H9 (cell line): ENCODE measurements at regions not wholly inside any gene's neighbourhood (a gene's known extent, or its start where the extent isn't known, plus 50 kb on each side); places are given as distances from the start of the nearest gene placed in this dataset.
A peak's percentile ranks its signal among the peaks of the same experiment; 100 is the strongest.

ENCODE experiments used
- DNase-seq: peaks from one replicate; pipeline ENCODE4 v3.0.0-alpha.2; 2017
- H2AFZ ChIP-seq: one replicate; pipeline ENCODE4 v1.6.1; 2013; ENCODE audit warnings: mild to moderate bottlenecking, low read length, control low read depth, moderate library complexity
- H2AK5ac ChIP-seq: 2 replicates; pipeline ENCODE4 v1.6.1; 2013; ENCODE audit warnings: low read length, control low read depth, mixed read lengths; ENCODE audit not compliant: insufficient read length
- H2BK120ac ChIP-seq: one replicate; pipeline ENCODE4 v1.6.1; 2013; ENCODE audit warnings: low read depth, mild to moderate bottlenecking, low read length, control low read depth, inconsistent platforms; ENCODE audit not compliant: poor library complexity, severe bottlenecking
- H2BK12ac ChIP-seq: 2 replicates; pipeline ENCODE4 v1.6.1; 2013; ENCODE audit warnings: low read length, control low read depth, mixed read lengths, low read depth; ENCODE audit not compliant: insufficient read length
- H2BK15ac ChIP-seq: 2 replicates; pipeline ENCODE4 v1.6.1; 2013; ENCODE audit warnings: low read depth, low read length, control low read depth
- H2BK20ac ChIP-seq: one replicate; pipeline ENCODE4 v1.6.1; 2013; ENCODE audit warnings: low read depth, mild to moderate bottlenecking, low read length, control low read depth, inconsistent platforms; ENCODE audit not compliant: poor library complexity, severe bottlenecking
- H2BK5ac ChIP-seq: 2 replicates; pipeline ENCODE4 v1.6.1; 2013; ENCODE audit warnings: low read length, control low read depth, mixed read lengths; ENCODE audit not compliant: insufficient read length
- H3K14ac ChIP-seq: 2 replicates; pipeline ENCODE4 v1.6.1; 2013; ENCODE audit warnings: low read length, control low read depth; ENCODE audit not compliant: insufficient read depth
- H3K18ac ChIP-seq: 2 replicates; pipeline ENCODE4 v1.6.1; 2013; ENCODE audit warnings: low read depth, mild to moderate bottlenecking, mixed read lengths, low read length, control low read depth; ENCODE audit not compliant: insufficient read length
- H3K23ac ChIP-seq: 2 replicates; pipeline ENCODE4 v1.6.1; 2013; ENCODE audit warnings: low read length, control low read depth, mixed read lengths, low read depth; ENCODE audit not compliant: insufficient read length
- H3K23me2 ChIP-seq: 2 replicates; pipeline ENCODE4 v1.6.1; 2013; ENCODE audit warnings: low read depth, mild to moderate bottlenecking, mixed read lengths, low read length, control low read depth; ENCODE audit not compliant: insufficient read length, poor library complexity, severe bottlenecking
- H3K27ac ChIP-seq: 2 replicates; pipeline ENCODE4 v1.5.1; 2013; ENCODE audit warnings: low read length, control low read depth, mixed read lengths, low read depth; ENCODE audit not compliant: insufficient read length
- H3K27me3 ChIP-seq: 2 replicates; pipeline ENCODE4 v1.6.1; 2013; ENCODE audit warnings: low read length, control low read depth, inconsistent platforms; ENCODE audit not compliant: insufficient read depth
- H3K4ac ChIP-seq: 2 replicates; pipeline ENCODE4 v1.6.1; 2013; ENCODE audit warnings: low read depth, mild to moderate bottlenecking, control low read depth, inconsistent platforms, low read length, moderate library complexity
- H3K4me1 ChIP-seq: 2 replicates; pipeline ENCODE4 v1.6.1; 2013; ENCODE audit warnings: low read length, control low read depth, inconsistent platforms; ENCODE audit not compliant: insufficient read depth
- H3K4me2 ChIP-seq: 2 replicates; pipeline ENCODE4 v1.6.1; 2013; ENCODE audit warnings: low read length, control low read depth, mixed read lengths; ENCODE audit not compliant: insufficient read length, insufficient read depth
- H3K56ac ChIP-seq: 2 replicates; pipeline ENCODE4 v1.6.1; 2013; ENCODE audit warnings: low read depth, mild to moderate bottlenecking, mixed read lengths, low read length, control low read depth; ENCODE audit not compliant: insufficient read length
- H3K79me1 ChIP-seq: 2 replicates; pipeline ENCODE4 v1.6.1; 2013; ENCODE audit warnings: low read depth, mild to moderate bottlenecking, moderate library complexity, low read length, control low read depth, inconsistent platforms; ENCODE audit not compliant: insufficient read depth, poor library complexity, severe bottlenecking
- H3K79me2 ChIP-seq: 2 replicates; pipeline ENCODE4 v1.6.1; 2013; ENCODE audit warnings: low read length, control low read depth, inconsistent platforms; ENCODE audit not compliant: insufficient read depth
- H3K9ac ChIP-seq: 2 replicates; pipeline ENCODE4 v1.6.1; 2013; ENCODE audit warnings: low read length, control low read depth, mixed read lengths; ENCODE audit not compliant: insufficient read length; ENCODE audit errors: extremely low read depth
- H3K9me3 ChIP-seq: one replicate; pipeline ENCODE4 v1.6.1; 2013; ENCODE audit warnings: low read depth, low read length, inconsistent platforms; ENCODE audit not compliant: control insufficient read depth
- H3T11ph ChIP-seq: one replicate; pipeline ENCODE4 v1.6.1; 2013; ENCODE audit warnings: mild to moderate bottlenecking, low read length, control low read depth, inconsistent platforms
- H4K20me1 ChIP-seq: one replicate; pipeline ENCODE4 v1.6.1; 2013; ENCODE audit not compliant: control insufficient read depth, insufficient read length, insufficient read depth
- H4K5ac ChIP-seq: 2 replicates; pipeline ENCODE4 v1.6.1; 2013; ENCODE audit warnings: low read depth, mild to moderate bottlenecking, mixed read lengths, low read length, control low read depth; ENCODE audit not compliant: insufficient read length
- H4K8ac ChIP-seq: replicated peaks from 2 replicates; pipeline ENCODE4 v1.6.1; 2013; ENCODE audit warnings: low read length, control low read depth, mixed read lengths, low read depth; ENCODE audit not compliant: insufficient read length
- H4K91ac ChIP-seq: 2 replicates; pipeline ENCODE4 v1.6.1; 2013; ENCODE audit warnings: low read depth, mild to moderate bottlenecking, moderate library complexity, mixed read lengths, low read length, control low read depth; ENCODE audit not compliant: insufficient read length
- H3K27ac Mint-ChIP-seq, 3 experiments: 2 replicates in 2 of 3; 3 replicates in 1 of 3; pipeline ENCODE4 v1.8.0; 2020 to 2021; ENCODE audit warnings: mixed read lengths in 3 of 3, mild to moderate bottlenecking in 1 of 3, moderate library complexity in 1 of 3
- H3K27me3 Mint-ChIP-seq: 2 replicates; pipeline ENCODE4 v1.8.0; 2021; ENCODE audit warnings: low read depth, mild to moderate bottlenecking, moderate library complexity, mixed read lengths
- H3K36me3 Mint-ChIP-seq, 3 experiments: 2 replicates in 2 of 3; 3 replicates in 1 of 3; pipeline ENCODE4 v1.8.0; 2020 to 2021; ENCODE audit warnings: low read depth in 3 of 3, mixed read lengths in 3 of 3; ENCODE audit not compliant: insufficient read depth in 1 of 3
- H3K4me1 Mint-ChIP-seq, 2 experiments: 2 replicates each; pipeline ENCODE4 v1.8.0; 2020; ENCODE audit warnings: mixed read lengths in 2 of 2
- H3K4me3 Mint-ChIP-seq, 2 experiments: 2 replicates in 1 of 2; 3 replicates in 1 of 2; pipeline ENCODE4 v1.8.0; 2020 to 2021; ENCODE audit warnings: mild to moderate bottlenecking in 2 of 2, mixed read lengths in 2 of 2, moderate library complexity in 1 of 2
- H3K9me3 Mint-ChIP-seq, 2 experiments: 2 replicates in 1 of 2; 3 replicates in 1 of 2; pipeline ENCODE4 v1.8.0; 2020; ENCODE audit warnings: mild to moderate bottlenecking in 2 of 2, mixed read lengths in 2 of 2, moderate library complexity in 1 of 2
- WGBS: extraction: QIAGEN DNeasy Blood & Tissue Kit; methylation state at CpG from one replicate; pipeline ENCODE4 v1.1.7; 2013; ENCODE audit warnings: missing lambda C conversion rate, low lambda C conversion rate, mixed read lengths; ENCODE audit not compliant: insufficient read length; ENCODE audit errors: extremely low coverage; 5-methylcytosine and 5-hydroxymethylcytosine counted together
- TF ChIP-seq, protein P1 (sequence below): fragments of 200-600 bp; sonication (generic); conservative IDR thresholded peaks from 3 replicates; pipeline ENCODE4 v1.8.0; 2021; ENCODE audit warnings: antibody characterized with exemption, mild to moderate bottlenecking

DNA sequence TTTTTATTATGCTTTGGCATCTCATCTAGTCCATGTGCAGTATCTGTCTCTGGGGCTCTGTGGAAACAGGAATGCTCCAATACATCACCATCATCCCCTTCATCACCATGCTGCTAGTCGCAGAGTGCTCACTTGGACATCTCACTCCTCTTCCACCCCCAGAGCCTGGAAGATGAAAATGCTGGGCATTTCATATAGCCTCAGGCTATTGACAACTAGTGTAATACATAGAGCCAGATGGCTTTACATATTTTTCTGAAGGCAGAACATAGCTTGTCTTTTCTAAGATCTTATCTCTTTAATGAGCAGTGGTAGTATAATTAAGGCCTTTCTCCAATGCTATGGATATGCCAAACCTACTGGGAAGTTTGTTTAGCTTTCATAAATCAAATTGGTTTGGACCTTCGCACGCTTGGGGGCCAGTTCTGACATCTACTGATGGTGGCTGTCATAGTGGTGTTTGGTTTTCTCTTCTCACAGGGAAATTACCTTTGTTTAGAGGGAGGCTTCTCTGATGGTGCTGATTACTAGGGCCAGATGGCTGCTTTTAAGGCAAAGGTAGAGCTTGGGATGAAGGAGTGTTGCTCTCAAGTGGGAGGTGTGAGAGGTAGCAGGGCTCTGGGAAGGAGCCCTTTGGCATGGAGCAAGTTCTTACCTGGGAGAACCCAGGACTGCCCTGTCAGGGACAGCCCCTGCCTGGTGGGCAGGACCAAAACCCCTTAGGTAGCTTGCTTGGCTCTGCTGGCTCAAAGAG is 63.1 kb upstream of the CXCL14 start:
- H2AK5ac ChIP-seq, result no peak overlapping the region
- no peaks in the 10 kb centered on the region; the same call in none of the 2 replicates for H3K27me3 Mint-ChIP-seq
- no peak overlapping the region for H2BK12ac ChIP-seq
- no peaks in the 10 kb centered on the region for H3K79me1 ChIP-seq
- H3K56ac ChIP-seq, result no peak overlapping the region
- no peaks in the 10 kb centered on the region for H3K9me3 ChIP-seq
- H3K79me2 ChIP-seq, result no peaks in the 10 kb centered on the region
- H3K4me3 Mint-ChIP-seq, result no peak overlapping the region
- H4K5ac ChIP-seq, result no peak overlapping the region
- no peaks in the 10 kb centered on the region for H4K20me1 ChIP-seq
- no peak overlapping the region for H2AFZ ChIP-seq
- H3K27me3 ChIP-seq, result no peaks in the 10 kb centered on the region
- DNase-seq, result no peak
- H3K27ac Mint-ChIP-seq, result peak overlapping the region in 1 of 3 experiments; percentile 15; a peak in 1 of 7 replicates
- TF ChIP-seq, protein P1, sequence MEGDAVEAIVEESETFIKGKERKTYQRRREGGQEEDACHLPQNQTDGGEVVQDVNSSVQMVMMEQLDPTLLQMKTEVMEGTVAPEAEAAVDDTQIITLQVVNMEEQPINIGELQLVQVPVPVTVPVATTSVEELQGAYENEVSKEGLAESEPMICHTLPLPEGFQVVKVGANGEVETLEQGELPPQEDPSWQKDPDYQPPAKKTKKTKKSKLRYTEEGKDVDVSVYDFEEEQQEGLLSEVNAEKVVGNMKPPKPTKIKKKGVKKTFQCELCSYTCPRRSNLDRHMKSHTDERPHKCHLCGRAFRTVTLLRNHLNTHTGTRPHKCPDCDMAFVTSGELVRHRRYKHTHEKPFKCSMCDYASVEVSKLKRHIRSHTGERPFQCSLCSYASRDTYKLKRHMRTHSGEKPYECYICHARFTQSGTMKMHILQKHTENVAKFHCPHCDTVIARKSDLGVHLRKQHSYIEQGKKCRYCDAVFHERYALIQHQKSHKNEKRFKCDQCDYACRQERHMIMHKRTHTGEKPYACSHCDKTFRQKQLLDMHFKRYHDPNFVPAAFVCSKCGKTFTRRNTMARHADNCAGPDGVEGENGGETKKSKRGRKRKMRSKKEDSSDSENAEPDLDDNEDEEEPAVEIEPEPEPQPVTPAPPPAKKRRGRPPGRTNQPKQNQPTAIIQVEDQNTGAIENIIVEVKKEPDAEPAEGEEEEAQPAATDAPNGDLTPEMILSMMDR, result no peak
- H3K4me2 ChIP-seq, result no peak overlapping the region
- no peak overlapping the region for H3K18ac ChIP-seq
- H2BK5ac ChIP-seq, result no peak overlapping the region
- no peak overlapping the region for H2BK120ac ChIP-seq
- H3K23ac ChIP-seq, result no peak overlapping the region
- no peak overlapping the region for H2BK20ac ChIP-seq
- H3K4ac ChIP-seq, result no peak overlapping the region
- peaks cover 3 to 6% of the 10 kb centered on the region in 2 experiments; a peak in 2 of 4 replicates for H3K4me1 Mint-ChIP-seq
- no peak overlapping the region for H4K8ac ChIP-seq
- H3K14ac ChIP-seq, result no peak overlapping the region
- no peaks in the 10 kb centered on the region for H3K23me2 ChIP-seq
- no peaks in the 10 kb centered on the region for H3K4me1 ChIP-seq
- no peak overlapping the region for H2BK15ac ChIP-seq
- no peaks in the 10 kb centered on the region for H3K36me3 Mint-ChIP-seq
- H4K91ac ChIP-seq, result no peak overlapping the region
- no peak overlapping the region for H3T11ph ChIP-seq
- no CpG with 5 or more reads among the region's 3 CpGs for WGBS
- H3K27ac ChIP-seq, result no peak overlapping the region
- no peaks in the 10 kb centered on the region for H3K9me3 Mint-ChIP-seq
- no peak overlapping the region for H3K9ac ChIP-seq
